Liver (tissue), 8 donors: ENCODE measurements at regions not wholly inside any gene's neighbourhood (a gene's known extent, or its start where the extent isn't known, plus 50 kb on each side); places are given as distances from the start of the nearest gene placed in this dataset.

Experiments used
- DNase-seq: peaks from one replicate; pipeline ENCODE4 v3.0.0-alpha.2; 2017; ENCODE audit warnings: low spot score
- H3K27ac ChIP-seq, 2 donors: one replicate each; pipeline ENCODE4 v1.7.0; 2013; ENCODE audit warnings: inconsistent platforms in 2 of 2, low read length in 2 of 2, control low read depth in 1 of 2, low read depth in 1 of 2, mild to moderate bottlenecking in 1 of 2
- H3K27me3 ChIP-seq, 4 donors: one replicate each; pipeline versions ENCODE4 v1.6.1 to v1.7.0; 2013; ENCODE audit warnings: low read length in 3 of 4, inconsistent platforms in 1 of 4, mild to moderate bottlenecking in 1 of 4, moderate library complexity in 1 of 4; ENCODE audit not compliant: control insufficient read depth in 4 of 4, insufficient read depth in 4 of 4
- H3K36me3 ChIP-seq, 4 donors: one replicate each; pipeline versions ENCODE4 v1.6.1 to v1.7.0; 2013; ENCODE audit warnings: low read length in 3 of 4, mild to moderate bottlenecking in 3 of 4, low read depth in 1 of 4, moderate library complexity in 1 of 4; ENCODE audit not compliant: control insufficient read depth in 4 of 4, insufficient read depth in 3 of 4
- H3K4me1 ChIP-seq, 4 donors: one replicate each; pipeline versions ENCODE4 v1.6.1 to v1.7.0; 2013; ENCODE audit warnings: low read length in 3 of 4, mild to moderate bottlenecking in 3 of 4, moderate library complexity in 1 of 4; ENCODE audit not compliant: control insufficient read depth in 4 of 4, insufficient read depth in 4 of 4
- H3K4me3 ChIP-seq, 3 donors: one replicate each; pipeline versions ENCODE4 v1.6.1 to v1.7.0; 2013; ENCODE audit warnings: low read length in 3 of 3, control low read depth in 1 of 3, low read depth in 1 of 3, mild to moderate bottlenecking in 1 of 3
- H3K9ac ChIP-seq, 2 donors: one replicate each; pipeline ENCODE4 v1.7.0; 2013; ENCODE audit warnings: low read length in 2 of 2, mild to moderate bottlenecking in 2 of 2, moderate library complexity in 2 of 2, control low read depth in 1 of 2, low read depth in 1 of 2
- H3K9me3 ChIP-seq, 4 donors: one replicate each; pipeline versions ENCODE4 v1.6.1 to v1.7.0; 2013; ENCODE audit warnings: low read length in 3 of 4; ENCODE audit not compliant: control insufficient read depth in 4 of 4
- ATF3 ChIP-seq: IDR thresholded peaks from 2 replicates; pipeline ENCODE4 v1.6.1; 2016; ENCODE audit warnings: antibody characterized with exemption
- CTCF ChIP-seq: fragments of 150-350 bp; IDR thresholded peaks from 2 replicates; pipeline ENCODE4 v1.5.1; 2017; ENCODE audit warnings: improper control_type of control experiment, low read depth, low read length; ENCODE audit not compliant: missing input control
- EGR1 ChIP-seq, 2 donors: IDR thresholded peaks; 2 replicates each; pipeline ENCODE4 v1.6.1; 2016 to 2018; ENCODE audit warnings: antibody characterized with exemption in 2 of 2, low read depth in 2 of 2
- FOXA1 ChIP-seq: IDR thresholded peaks from 2 replicates; pipeline ENCODE4 v1.6.1; 2016; ENCODE audit warnings: antibody characterized with exemption
- FOXA2 ChIP-seq: IDR thresholded peaks from 2 replicates; pipeline ENCODE4 v1.6.1; 2016; ENCODE audit warnings: antibody characterized with exemption
- GABPA ChIP-seq, 2 donors: IDR thresholded peaks in 1 of 2; conservative IDR thresholded peaks in 1 of 2; 2 replicates each; pipeline ENCODE4 v1.6.1; 2016; ENCODE audit warnings: antibody characterized with exemption in 2 of 2, mild to moderate bottlenecking in 1 of 2, moderate library complexity in 1 of 2
- HNF4A ChIP-seq, 2 donors: conservative IDR thresholded peaks; 2 replicates each; pipeline ENCODE4 v1.6.1; 2016; ENCODE audit warnings: antibody characterized with exemption in 2 of 2, mild to moderate bottlenecking in 2 of 2
- HNF4G ChIP-seq: IDR thresholded peaks from 2 replicates; pipeline ENCODE4 v1.6.1; 2016; ENCODE audit warnings: antibody characterized with exemption
- JUND ChIP-seq, 2 donors: IDR thresholded peaks; 2 replicates each; pipeline ENCODE4 v1.6.1; 2016; ENCODE audit warnings: antibody characterized with exemption in 2 of 2
- MAX ChIP-seq: IDR thresholded peaks from 2 replicates; pipeline ENCODE4 v1.6.1; 2016; ENCODE audit warnings: antibody characterized with exemption
- NR2F2 ChIP-seq: IDR thresholded peaks from 2 replicates; pipeline ENCODE4 v1.6.1; 2016; ENCODE audit warnings: antibody characterized with exemption
- RAD21 ChIP-seq, 2 donors: IDR thresholded peaks; 2 replicates each; pipeline ENCODE4 v1.6.1; 2016; ENCODE audit warnings: antibody characterized with exemption in 2 of 2, mild to moderate bottlenecking in 2 of 2
- REST ChIP-seq: IDR thresholded peaks from 2 replicates; pipeline ENCODE4 v1.6.1; 2016; ENCODE audit warnings: antibody characterized with exemption, mild to moderate bottlenecking
- RXRA ChIP-seq, 2 donors: IDR thresholded peaks; 2 replicates each; pipeline ENCODE4 v1.6.1; 2017 to 2018; ENCODE audit warnings: antibody characterized with exemption in 2 of 2, mild to moderate bottlenecking in 1 of 2
- SP1 ChIP-seq: IDR thresholded peaks from 2 replicates; pipeline ENCODE4 v1.6.1; 2018; ENCODE audit warnings: antibody characterized with exemption, mild to moderate bottlenecking
- TAF1 ChIP-seq: conservative IDR thresholded peaks from 2 replicates; pipeline ENCODE4 v1.6.1; 2016; ENCODE audit warnings: antibody characterized with exemption, mild to moderate bottlenecking
- YY1 ChIP-seq: IDR thresholded peaks from 2 replicates; pipeline ENCODE4 v1.6.1; 2016; ENCODE audit warnings: antibody characterized with exemption, mild to moderate bottlenecking
- ZBTB33 ChIP-seq: IDR thresholded peaks from 2 replicates; pipeline ENCODE4 v1.6.1; 2016; ENCODE audit warnings: antibody characterized with exemption
- WGBS: extraction: QIAGEN DNeasy Blood & Tissue Kit; methylation state at CpG from one replicate; pipeline ENCODE4 v1.1.7; 2013; 5-methylcytosine and 5-hydroxymethylcytosine counted together
- donor health status: healthy.
- donor health status: healthy.
- donor health status: healthy.
- donor health status: healthy.
- donor health status: healthy.

GRCh38 chr3:117695871-117696645 lies 986.5 kb downstream of the TUSC7 start:
- Histone ChIP-seq H3K9ac (no peak overlapping the region), H3K4me3 (no peak overlapping the region), H3K9me3 (no peaks in the 10 kb centered on the region), H3K27ac (no peak overlapping the region), H3K27me3 (peaks cover 0 to 5% (median 0%) of the 10 kb centered on the region in 4 donors), H3K4me1 (no peaks in the 10 kb centered on the region), H3K36me3 (no peaks in the 10 kb centered on the region)
- TF ChIP-seq RXRA (IDR thresholded peaks at IDR 0.05) (no peak), HNF4A (conservative IDR thresholded peaks at IDR 0.05) (no peak), HNF4G (no peak), MAX (no peak), CTCF (no peak), RAD21 (IDR thresholded peaks at IDR 0.05) (no peak), YY1 (no peak), FOXA1 (no peak), NR2F2 (no peak), SP1 (no peak), FOXA2 (no peak), GABPA (IDR thresholded peaks at IDR 0.05 in 1 of 2, conservative IDR thresholded peaks at IDR 0.05 in 1 of 2) (no peak)
- 55% methylated on average over 4 of the region's 4 CpGs for WGBS
- no peak for DNase-seq

GRCh38 chr3:117696851-117697407 lies 987.4 kb downstream of the TUSC7 start:
- no peak for TF ChIP-seq RXRA (IDR thresholded peaks at IDR 0.05)
- TF ChIP-seq JUND (IDR thresholded peaks at IDR 0.05), result no peak
- TF ChIP-seq FOXA2, result no peak
- TF ChIP-seq GABPA (IDR thresholded peaks at IDR 0.05 in 1 of 2, conservative IDR thresholded peaks at IDR 0.05 in 1 of 2), result no peak
- TF ChIP-seq ATF3, result no peak
- no peak for TF ChIP-seq NR2F2
- no peak for TF ChIP-seq FOXA1
- no peak for TF ChIP-seq REST
- no peak for TF ChIP-seq MAX
- TF ChIP-seq RAD21 (IDR thresholded peaks at IDR 0.05), result no peak
- no peak for TF ChIP-seq EGR1 (IDR thresholded peaks at IDR 0.05; ENCODE audit: low read depth in 2 of 2)
- TF ChIP-seq TAF1, result no peak
- TF ChIP-seq HNF4A (conservative IDR thresholded peaks at IDR 0.05), result no peak
- no peak for TF ChIP-seq ZBTB33
- no peak for TF ChIP-seq YY1
- no peaks in the 10 kb centered on the region for H3K36me3 ChIP-seq
- H3K27me3 ChIP-seq, result peaks cover 0 to 5% (median 0%) of the 10 kb centered on the region in 4 donors
- H3K4me1 ChIP-seq, result no peaks in the 10 kb centered on the region
- 38% methylated on average over 5 of the region's 5 CpGs for WGBS
- DNase-seq, result no peak
- H3K4me3 ChIP-seq, result no peak overlapping the region
- no peaks in the 10 kb centered on the region for H3K9me3 ChIP-seq
- no peak overlapping the region for H3K9ac ChIP-seq
- no peak overlapping the region for H3K27ac ChIP-seq
